ENCODE measurements at regions not wholly inside any gene's neighbourhood (a gene's known extent, or its start where the extent isn't known, plus 50 kb on each side); places are given as distances from the start of the nearest gene placed in this dataset.
"Not testable (repeated sequence)": the region's sequence is repeated elsewhere in the genome, so short reads cannot be mapped to it uniquely, and the experiment has no call there.

GRCh38 chr1:196027127-196027526 is 581.1 kb downstream of the KCNT2 start:
- no peak overlapping the region for H3K27ac ChIP-seq
- intact Hi-C loops (cut with DNase I) = no loop called here
- no peaks in the 10 kb centered on the region for H3K36me3 ChIP-seq
- H3K4me3 ChIP-seq = no peak overlapping the region
- ATAC-seq (no peak), DNase-seq (no peak)
- TF ChIP-seq CTCF (IDR thresholded peaks at IDR 0.05) = no peak
- H3K9me3 ChIP-seq = no peaks in the 10 kb centered on the region
- H3K27me3 ChIP-seq (ENCODE audit: low read depth) = no peaks in the 10 kb centered on the region
- no peaks in the 10 kb centered on the region for H3K4me1 ChIP-seq

- H3K27me3 ChIP-seq (ENCODE audit: low read depth); DNase-seq; intact Hi-C loops (cut with DNase I); H3K4me3 ChIP-seq; H3K4me1 ChIP-seq; H3K9me3 ChIP-seq; H3K27ac ChIP-seq; H3K36me3 ChIP-seq; ATAC-seq: not testable (repeated sequence)
These were observed 587.1 kb downstream of the KCNT2 start for GRCh38 chr1:196021174-196021573.

GRCh38 chr1:196009362-196009761 is 598.9 kb downstream of the KCNT2 start:
- Histone ChIP-seq H3K27me3 (ENCODE audit: low read depth) (no peaks in the 10 kb centered on the region), H3K9me3 (no peaks in the 10 kb centered on the region), H3K36me3 (no peaks in the 10 kb centered on the region), H3K27ac (no peak overlapping the region), H3K4me3 (no peak overlapping the region), H3K4me1 (no peaks in the 10 kb centered on the region)
- DNase-seq = no peak
- no peak for TF ChIP-seq CTCF (IDR thresholded peaks at IDR 0.05)
- no peak for ATAC-seq
- intact Hi-C loops (cut with DNase I) = no loop called here

- H3K27me3 ChIP-seq (ENCODE audit: low read depth) = no peaks in the 10 kb centered on the region
- no peak for DNase-seq
- no peak overlapping the region for H3K27ac ChIP-seq
- ATAC-seq = no peak
- no peak for TF ChIP-seq CTCF (IDR thresholded peaks at IDR 0.05)
- intact Hi-C loops (cut with DNase I) = no loop called here
- no peaks in the 10 kb centered on the region for H3K4me1 ChIP-seq
- H3K4me3 ChIP-seq = no peak overlapping the region
- no peaks in the 10 kb centered on the region for H3K36me3 ChIP-seq
- no peaks in the 10 kb centered on the region for H3K9me3 ChIP-seq
These were observed 600.5 kb downstream of the KCNT2 start for GRCh38 chr1:196007763-196008162.

GRCh38 chr1:196005426-196005825 is 602.8 kb downstream of the KCNT2 start:
- Histone ChIP-seq H3K4me1 (no peaks in the 10 kb centered on the region), H3K27me3 (ENCODE audit: low read depth) (no peaks in the 10 kb centered on the region), H3K4me3 (no peak overlapping the region), H3K27ac (no peak overlapping the region), H3K36me3 (no peaks in the 10 kb centered on the region), H3K9me3 (no peaks in the 10 kb centered on the region)
- ATAC-seq = no peak
- no peak for DNase-seq
- no peak for TF ChIP-seq CTCF (IDR thresholded peaks at IDR 0.05)
- intact Hi-C loops (cut with DNase I) = no loop called here

GRCh38 chr1:196004388-196004787 is 603.9 kb downstream of the KCNT2 start:
- ATAC-seq; H3K9me3 ChIP-seq; DNase-seq; intact Hi-C loops (cut with DNase I); H3K27me3 ChIP-seq (ENCODE audit: low read depth); H3K27ac ChIP-seq; H3K36me3 ChIP-seq; H3K4me3 ChIP-seq; H3K4me1 ChIP-seq: not testable (repeated sequence)

- H3K27ac ChIP-seq = no peak overlapping the region
- H3K4me1 ChIP-seq = no peaks in the 10 kb centered on the region
- DNase-seq (no peak), ATAC-seq (no peak)
- H3K36me3 ChIP-seq = no peaks in the 10 kb centered on the region
- no peaks in the 10 kb centered on the region for H3K27me3 ChIP-seq (ENCODE audit: low read depth)
- no peaks in the 10 kb centered on the region for H3K9me3 ChIP-seq
- no peak overlapping the region for H3K4me3 ChIP-seq
- intact Hi-C loops (cut with DNase I) = no loop called here
- TF ChIP-seq CTCF (IDR thresholded peaks at IDR 0.05) = no peak
These were observed 605.3 kb downstream of the KCNT2 start for GRCh38 chr1:196002906-196003305.

- intact Hi-C loops (cut with DNase I); H3K36me3 ChIP-seq; H3K4me1 ChIP-seq; ATAC-seq; H3K27ac ChIP-seq; H3K4me3 ChIP-seq; H3K9me3 ChIP-seq; H3K27me3 ChIP-seq (ENCODE audit: low read depth); DNase-seq: not testable (repeated sequence)
These were observed 605.9 kb downstream of the KCNT2 start for GRCh38 chr1:196002296-196002695.
